ENCODE measurements at regions not wholly inside any gene's neighbourhood (a gene's known extent, or its start where the extent isn't known, plus 50 kb on each side); places are given as distances from the start of the nearest gene placed in this dataset.
A peak's percentile ranks its signal among the peaks of the same experiment; 100 is the strongest.
"Not testable (repeated sequence)": the region's sequence is repeated elsewhere in the genome, so short reads cannot be mapped to it uniquely, and the experiment has no call there.

DNA sequence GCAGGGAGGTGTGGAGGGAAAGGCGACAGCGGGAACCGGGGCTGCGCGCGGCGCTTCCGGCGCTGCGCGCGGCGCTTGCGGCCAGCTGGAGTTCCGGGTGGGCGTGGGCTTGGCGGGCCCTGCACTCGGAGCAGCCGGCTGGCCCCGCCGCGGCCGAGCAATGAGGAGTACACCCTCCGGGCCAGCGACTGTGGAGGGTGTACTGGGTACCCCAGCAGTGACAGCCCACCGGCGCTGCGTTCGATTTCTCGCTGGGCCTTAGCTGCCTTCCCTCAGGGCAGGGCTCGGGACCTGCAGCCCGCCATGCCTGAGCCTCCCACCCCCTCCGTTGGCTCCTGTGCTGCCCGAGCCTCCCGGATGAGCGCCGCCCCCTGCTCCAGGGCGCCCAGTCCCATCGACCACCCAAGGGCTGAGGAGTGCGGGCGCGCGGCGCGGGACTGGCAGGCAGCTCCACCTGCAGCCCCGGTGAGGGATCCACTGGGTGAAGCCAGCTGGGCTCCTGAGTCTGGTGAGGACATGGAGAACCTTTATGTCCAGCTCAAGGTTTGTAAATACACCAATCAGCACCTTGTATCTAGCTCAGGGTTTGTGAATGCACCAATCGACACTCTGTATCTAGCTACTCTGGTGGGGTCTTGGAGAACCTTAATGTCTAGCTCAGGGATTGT lies 444.0 kb downstream of the PRDM9 start:
- H3K9ac ChIP-seq (ENCODE audit: insufficient read depth in 1 of 2, low read length in 2 of 2); H3K36me3 ChIP-seq (ENCODE audit: control insufficient read depth in 4 of 4, insufficient read depth in 4 of 4, low read length in 4 of 4); H3K9me3 ChIP-seq (ENCODE audit: control insufficient read depth in 4 of 4, insufficient read depth in 3 of 4, low read length in 3 of 4); H3K4me1 ChIP-seq (ENCODE audit: control insufficient read depth in 5 of 5, insufficient read depth in 5 of 5, low read length in 5 of 5); H3K27ac ChIP-seq (ENCODE audit: low read depth in 1 of 2, low read length in 1 of 2); H3K27me3 ChIP-seq (ENCODE audit: control insufficient read depth in 3 of 3, insufficient read depth in 3 of 3, low read length in 2 of 3): not testable (repeated sequence)
- ATAC-seq (ENCODE audit: insufficient read depth, low FRiP score) (peak; percentile 82), DNase-seq (peak in 1 of 3 donors; percentile 28)
- WGBS, 2 donors, result 85 to 95% methylated on average over 46 to 47 of the region's 47 CpGs
- peak overlapping the region; percentile 10 for H3K4me3 ChIP-seq

DNA sequence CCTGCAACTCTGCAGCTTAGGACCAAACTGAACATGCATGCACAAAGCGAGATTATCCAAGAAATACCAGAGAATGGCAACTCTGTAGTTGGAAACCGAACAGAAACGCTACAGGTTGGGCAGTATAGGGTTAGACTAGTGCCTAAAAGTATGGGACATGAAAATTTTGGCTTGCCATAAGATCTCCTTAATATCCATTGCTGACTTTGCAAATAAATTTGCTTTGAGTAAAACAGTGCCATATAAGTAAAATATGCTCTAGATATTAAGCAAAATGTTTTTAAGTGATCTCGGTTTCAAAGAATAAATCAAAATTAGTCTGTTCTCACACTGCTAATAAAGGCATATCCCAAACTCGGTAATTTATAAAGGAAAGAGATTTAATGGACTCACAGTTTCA lies 456.0 kb downstream of the PRDM9 start:
- Histone ChIP-seq H3K9ac (ENCODE audit: insufficient read depth in 1 of 2, low read length in 2 of 2) (no peak overlapping the region), H3K9me3 (ENCODE audit: control insufficient read depth in 4 of 4, insufficient read depth in 3 of 4, low read length in 3 of 4) (peaks cover 0 to 2% (median 0%) of the 10 kb centered on the region in 4 donors), H3K4me1 (ENCODE audit: control insufficient read depth in 5 of 5, insufficient read depth in 5 of 5, low read length in 5 of 5) (no peaks in the 10 kb centered on the region), H3K27me3 (ENCODE audit: control insufficient read depth in 3 of 3, insufficient read depth in 3 of 3, low read length in 2 of 3) (no peaks in the 10 kb centered on the region), H3K4me3 (no peak overlapping the region), H3K27ac (ENCODE audit: low read depth in 1 of 2, low read length in 1 of 2) (no peak overlapping the region), H3K36me3 (ENCODE audit: control insufficient read depth in 4 of 4, insufficient read depth in 4 of 4, low read length in 4 of 4) (no peaks in the 10 kb centered on the region)
- 84 to 87% methylated on average over 5 of the region's 5 CpGs for WGBS, 2 donors
- no peak for DNase-seq
- no peak for ATAC-seq (ENCODE audit: insufficient read depth, low FRiP score)
- TF ChIP-seq, protein P1, sequence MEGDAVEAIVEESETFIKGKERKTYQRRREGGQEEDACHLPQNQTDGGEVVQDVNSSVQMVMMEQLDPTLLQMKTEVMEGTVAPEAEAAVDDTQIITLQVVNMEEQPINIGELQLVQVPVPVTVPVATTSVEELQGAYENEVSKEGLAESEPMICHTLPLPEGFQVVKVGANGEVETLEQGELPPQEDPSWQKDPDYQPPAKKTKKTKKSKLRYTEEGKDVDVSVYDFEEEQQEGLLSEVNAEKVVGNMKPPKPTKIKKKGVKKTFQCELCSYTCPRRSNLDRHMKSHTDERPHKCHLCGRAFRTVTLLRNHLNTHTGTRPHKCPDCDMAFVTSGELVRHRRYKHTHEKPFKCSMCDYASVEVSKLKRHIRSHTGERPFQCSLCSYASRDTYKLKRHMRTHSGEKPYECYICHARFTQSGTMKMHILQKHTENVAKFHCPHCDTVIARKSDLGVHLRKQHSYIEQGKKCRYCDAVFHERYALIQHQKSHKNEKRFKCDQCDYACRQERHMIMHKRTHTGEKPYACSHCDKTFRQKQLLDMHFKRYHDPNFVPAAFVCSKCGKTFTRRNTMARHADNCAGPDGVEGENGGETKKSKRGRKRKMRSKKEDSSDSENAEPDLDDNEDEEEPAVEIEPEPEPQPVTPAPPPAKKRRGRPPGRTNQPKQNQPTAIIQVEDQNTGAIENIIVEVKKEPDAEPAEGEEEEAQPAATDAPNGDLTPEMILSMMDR (IDR thresholded peaks at IDR 0.05; ENCODE audit: control extremely low read depth, extremely low read depth), result no peak

DNA sequence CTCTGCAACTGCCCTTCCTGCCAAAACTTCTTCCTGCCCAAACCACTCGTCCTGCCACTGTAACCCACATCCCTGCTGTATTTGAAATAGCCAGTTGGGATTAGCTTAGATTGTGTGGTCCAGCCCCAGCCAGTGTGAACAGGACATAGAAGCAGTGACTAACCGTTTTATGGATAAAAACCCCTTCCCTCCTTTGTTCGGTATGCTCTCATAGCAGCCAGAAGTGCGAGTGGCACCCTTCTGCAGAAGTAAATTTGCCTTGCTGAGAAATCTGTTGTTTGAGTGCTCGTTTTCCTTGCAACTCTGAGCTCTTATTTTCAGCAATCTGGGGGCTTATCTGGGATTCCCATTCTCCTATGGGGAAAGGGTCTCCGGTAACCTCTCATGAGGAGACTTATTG lies 470.0 kb downstream of the PRDM9 start:
- peaks cover 0 to 23% (median 5%) of the 10 kb centered on the region in 4 donors for H3K9me3 ChIP-seq (ENCODE audit: control insufficient read depth in 4 of 4, insufficient read depth in 3 of 4, low read length in 3 of 4)
- no peaks in the 10 kb centered on the region for H3K27me3 ChIP-seq (ENCODE audit: control insufficient read depth in 3 of 3, insufficient read depth in 3 of 3, low read length in 2 of 3)
- no peak overlapping the region for H3K9ac ChIP-seq (ENCODE audit: insufficient read depth in 1 of 2, low read length in 2 of 2)
- no peaks in the 10 kb centered on the region for H3K36me3 ChIP-seq (ENCODE audit: control insufficient read depth in 4 of 4, insufficient read depth in 4 of 4, low read length in 4 of 4)
- no peaks in the 10 kb centered on the region for H3K4me1 ChIP-seq (ENCODE audit: control insufficient read depth in 5 of 5, insufficient read depth in 5 of 5, low read length in 5 of 5)
- H3K27ac ChIP-seq (ENCODE audit: low read depth in 1 of 2, low read length in 1 of 2), result no peak overlapping the region
- TF ChIP-seq, protein P1 (IDR thresholded peaks at IDR 0.05; ENCODE audit: control extremely low read depth, extremely low read depth), result no peak
- DNase-seq (no peak), ATAC-seq (ENCODE audit: insufficient read depth, low FRiP score) (no peak)
- H3K4me3 ChIP-seq, result no peak overlapping the region
- WGBS, 2 donors, result 73 to 74% methylated on average over 6 of the region's 6 CpGs

DNA sequence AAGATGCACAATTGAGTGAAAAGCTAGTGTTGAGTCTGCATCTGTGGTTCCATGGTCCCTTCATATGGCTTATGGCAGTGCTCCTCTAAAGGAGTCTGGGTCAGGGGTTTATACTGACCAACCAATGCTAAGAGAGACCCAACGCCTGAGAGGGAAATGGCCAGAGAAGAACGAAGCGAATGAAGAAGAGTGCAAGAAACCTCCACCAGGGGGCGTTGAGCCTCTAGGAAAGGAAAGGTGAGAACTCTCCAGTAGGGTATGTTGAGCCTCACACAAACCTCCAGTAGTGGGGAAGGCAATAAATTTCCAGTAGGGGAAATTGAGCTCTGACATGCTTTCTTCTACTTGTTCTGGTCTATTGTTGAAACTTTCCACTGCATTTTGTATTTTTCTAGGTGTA lies 470.6 kb downstream of the PRDM9 start:
- no peaks in the 10 kb centered on the region for H3K27me3 ChIP-seq (ENCODE audit: control insufficient read depth in 3 of 3, insufficient read depth in 3 of 3, low read length in 2 of 3)
- no peaks in the 10 kb centered on the region for H3K36me3 ChIP-seq (ENCODE audit: control insufficient read depth in 4 of 4, insufficient read depth in 4 of 4, low read length in 4 of 4)
- H3K4me3 ChIP-seq, result no peak overlapping the region
- no peaks in the 10 kb centered on the region for H3K4me1 ChIP-seq (ENCODE audit: control insufficient read depth in 5 of 5, insufficient read depth in 5 of 5, low read length in 5 of 5)
- ATAC-seq (ENCODE audit: insufficient read depth, low FRiP score), result no peak
- H3K9ac ChIP-seq (ENCODE audit: insufficient read depth in 1 of 2, low read length in 2 of 2), result no peak overlapping the region
- H3K27ac ChIP-seq (ENCODE audit: low read depth in 1 of 2, low read length in 1 of 2), result no peak overlapping the region
- 69 to 77% methylated on average over 4 of the region's 4 CpGs for WGBS, 2 donors
- TF ChIP-seq, protein P1 (IDR thresholded peaks at IDR 0.05; ENCODE audit: control extremely low read depth, extremely low read depth), result no peak
- peaks cover 0 to 23% (median 5%) of the 10 kb centered on the region in 4 donors for H3K9me3 ChIP-seq (ENCODE audit: control insufficient read depth in 4 of 4, insufficient read depth in 3 of 4, low read length in 3 of 4)
- DNase-seq, result no peak
